ENCODE measurements at regions not wholly inside any gene's neighbourhood (a gene's known extent, or its start where the extent isn't known, plus 50 kb on each side); places are given as distances from the start of the nearest gene placed in this dataset.
"Not testable (repeated sequence)": the region's sequence is repeated elsewhere in the genome, so short reads cannot be mapped to it uniquely, and the experiment has no call there.

GRCh38 chr16:54806881-54807360 is 123.7 kb upstream of the IRX5 start:
- DNase-seq = no peak

GRCh38 chr16:54806378-54806777 is 124.3 kb upstream of the IRX5 start:
- no peak for DNase-seq

- DNase-seq = no peak
Measured at GRCh38 chr16:54805648-54806047, 125.0 kb upstream of the IRX5 start.

- DNase-seq = no peak
Measured at GRCh38 chr16:54801057-54801844, 129.4 kb upstream of the IRX5 start.

GRCh38 chr16:54798267-54798666 is 132.4 kb upstream of the IRX5 start:
- no peak for DNase-seq

GRCh38 chr16:54796211-54796610 is 134.5 kb upstream of the IRX5 start:
- DNase-seq = no peak

- DNase-seq = no peak
Measured at GRCh38 chr16:54792811-54793210, 137.9 kb upstream of the IRX5 start.

GRCh38 chr16:54787045-54787444 is 143.6 kb upstream of the IRX5 start:
- DNase-seq = no peak

GRCh38 chr16:54783980-54784379 is 146.7 kb upstream of the IRX5 start:
- DNase-seq = no peak

GRCh38 chr16:54783226-54783625 is 147.4 kb upstream of the IRX5 start:
- DNase-seq = no peak

GRCh38 chr16:54780266-54780665 is 150.4 kb upstream of the IRX5 start:
- no peak for DNase-seq

GRCh38 chr16:54779549-54779948 is 151.1 kb upstream of the IRX5 start:
- DNase-seq = no peak

- no peak for DNase-seq
Measured at GRCh38 chr16:54774768-54775167, 155.9 kb upstream of the IRX5 start.

- DNase-seq = no peak
Measured at GRCh38 chr16:54772400-54772799, 158.3 kb upstream of the IRX5 start.

GRCh38 chr16:54766355-54766754 is 164.3 kb upstream of the IRX5 start:
- DNase-seq = no peak

- no peak for DNase-seq
Measured at GRCh38 chr16:54750249-54750648, 180.4 kb upstream of the IRX5 start.

GRCh38 chr16:54748611-54749190 is 182.0 kb upstream of the IRX5 start:
- DNase-seq = no peak

GRCh38 chr16:54746596-54746995 is 184.1 kb upstream of the IRX5 start:
- no peak for DNase-seq

GRCh38 chr16:54744998-54745397 is 185.7 kb upstream of the IRX5 start:
- DNase-seq = no peak

GRCh38 chr16:54742436-54742835 is 188.2 kb upstream of the IRX5 start:
- no peak for DNase-seq

- no peak for DNase-seq
Measured at GRCh38 chr16:54739381-54739780, 191.3 kb upstream of the IRX5 start.

- no peak for DNase-seq
Measured at GRCh38 chr16:54734156-54734555, 196.5 kb upstream of the IRX5 start.

- not testable (repeated sequence) for DNase-seq
Measured at GRCh38 chr16:54727696-54728095, 203.0 kb upstream of the IRX5 start.

GRCh38 chr16:54724346-54724925 is 206.2 kb upstream of the IRX5 start:
- DNase-seq = no peak
